ENCODE measurements at regions not wholly inside any gene's neighbourhood (a gene's known extent, or its start where the extent isn't known, plus 50 kb on each side); places are given as distances from the start of the nearest gene placed in this dataset.

- H3K4me3 ChIP-seq (ENCODE audit: low read length) = no peak overlapping the region
- no peak for TF ChIP-seq CTCF (conservative IDR thresholded peaks at IDR 0.05; ENCODE audit: low read length)
- no peak for DNase-seq (ENCODE audit: low read depth)
Measured at GRCh38 chrX:84611843-84612636, 109.8 kb upstream of the HDX start.

GRCh38 chrX:84634201-84634782 lies 132.0 kb upstream of the HDX start:
- no peak overlapping the region for H3K4me3 ChIP-seq (ENCODE audit: low read length)
- no peak for TF ChIP-seq CTCF (conservative IDR thresholded peaks at IDR 0.05; ENCODE audit: low read length)
- DNase-seq (ENCODE audit: low read depth) = no peak

- DNase-seq (ENCODE audit: low read depth) = no peak
- no peak overlapping the region for H3K4me3 ChIP-seq (ENCODE audit: low read length)
- no peak for TF ChIP-seq CTCF (conservative IDR thresholded peaks at IDR 0.05; ENCODE audit: low read length)
Measured at GRCh38 chrX:84666086-84666485, 163.8 kb upstream of the HDX start.

- no peak overlapping the region for H3K4me3 ChIP-seq (ENCODE audit: low read length)
- TF ChIP-seq CTCF (conservative IDR thresholded peaks at IDR 0.05; ENCODE audit: low read length) = no peak
- DNase-seq (ENCODE audit: low read depth) = no peak
Measured at GRCh38 chrX:84690228-84690627, 188.0 kb upstream of the HDX start.

DNA sequence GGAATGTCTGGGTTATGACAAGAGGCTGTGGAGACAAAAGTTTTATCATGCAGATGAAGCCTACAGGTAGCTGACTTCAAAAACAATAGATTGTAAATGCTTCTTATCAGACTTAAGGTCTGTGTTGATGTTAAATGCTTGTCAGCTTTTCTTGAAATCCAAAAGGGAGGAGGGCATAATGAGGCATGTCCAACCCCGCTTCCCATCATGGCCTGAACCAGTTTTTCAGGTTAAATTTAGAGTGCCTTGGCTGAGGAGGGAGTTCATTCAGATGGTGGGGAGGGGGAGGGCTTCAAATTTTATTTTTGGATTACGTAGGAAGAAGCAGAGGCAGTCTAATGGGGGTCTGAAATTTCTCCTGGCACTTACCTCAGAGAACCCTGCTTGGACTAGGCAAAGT lies 207.7 kb upstream of the HDX start:
- no peak for TF ChIP-seq CTCF (conservative IDR thresholded peaks at IDR 0.05; ENCODE audit: low read length)
- H3K4me3 ChIP-seq (ENCODE audit: low read length) = no peak overlapping the region
- no peak for DNase-seq (ENCODE audit: low read depth)

DNA sequence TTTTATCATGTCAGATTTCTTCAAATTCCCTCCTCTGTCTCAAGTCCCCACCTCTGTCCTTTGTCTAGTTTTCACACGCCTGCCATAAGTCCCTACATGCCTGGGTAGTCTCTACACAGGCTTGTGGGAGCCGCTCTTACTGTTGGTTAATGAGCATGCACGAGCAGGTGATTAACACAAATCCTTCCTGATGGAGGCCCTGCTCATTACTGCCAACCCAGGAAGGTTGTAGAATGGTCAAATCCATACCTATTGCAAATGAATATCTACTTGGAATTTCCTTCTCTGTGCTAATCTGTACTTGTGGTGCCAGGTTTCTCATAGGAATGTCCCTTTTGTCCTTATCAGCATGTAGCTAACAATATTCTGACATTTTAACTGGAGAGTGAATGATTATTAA lies 208.4 kb upstream of the HDX start:
- H3K4me3 ChIP-seq (ENCODE audit: low read length) = no peak overlapping the region
- no peak for DNase-seq (ENCODE audit: low read depth)
- no peak for TF ChIP-seq CTCF (conservative IDR thresholded peaks at IDR 0.05; ENCODE audit: low read length)

DNA sequence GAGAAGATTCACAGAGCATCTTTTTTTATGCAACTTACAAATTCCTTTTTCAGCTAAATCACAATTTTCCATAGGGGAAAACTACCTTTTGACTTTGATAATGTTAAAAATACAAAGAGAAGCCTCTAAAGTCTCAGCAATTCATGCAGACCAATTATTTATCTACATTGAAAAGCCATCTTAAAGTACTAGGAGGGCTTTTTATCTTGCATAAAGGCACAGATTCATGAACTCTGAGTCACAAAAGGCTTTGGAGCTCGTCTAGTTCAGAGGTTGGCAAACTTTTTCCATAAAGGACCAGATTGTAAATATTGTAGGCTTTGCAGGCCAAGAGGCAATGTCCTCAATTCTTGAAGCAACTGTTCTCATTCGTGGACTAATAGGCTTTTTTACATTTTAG lies 210.4 kb upstream of the HDX start:
- no peak overlapping the region for H3K4me3 ChIP-seq (ENCODE audit: low read length)
- TF ChIP-seq CTCF (conservative IDR thresholded peaks at IDR 0.05; ENCODE audit: low read length) = no peak
- no peak for DNase-seq (ENCODE audit: low read depth)

Measured in AG10803 (cell line).